ENCODE measurements at regions not wholly inside any gene's neighbourhood (a gene's known extent, or its start where the extent isn't known, plus 50 kb on each side); places are given as distances from the start of the nearest gene placed in this dataset.
A peak's percentile ranks its signal among the peaks of the same experiment; 100 is the strongest.

DNA sequence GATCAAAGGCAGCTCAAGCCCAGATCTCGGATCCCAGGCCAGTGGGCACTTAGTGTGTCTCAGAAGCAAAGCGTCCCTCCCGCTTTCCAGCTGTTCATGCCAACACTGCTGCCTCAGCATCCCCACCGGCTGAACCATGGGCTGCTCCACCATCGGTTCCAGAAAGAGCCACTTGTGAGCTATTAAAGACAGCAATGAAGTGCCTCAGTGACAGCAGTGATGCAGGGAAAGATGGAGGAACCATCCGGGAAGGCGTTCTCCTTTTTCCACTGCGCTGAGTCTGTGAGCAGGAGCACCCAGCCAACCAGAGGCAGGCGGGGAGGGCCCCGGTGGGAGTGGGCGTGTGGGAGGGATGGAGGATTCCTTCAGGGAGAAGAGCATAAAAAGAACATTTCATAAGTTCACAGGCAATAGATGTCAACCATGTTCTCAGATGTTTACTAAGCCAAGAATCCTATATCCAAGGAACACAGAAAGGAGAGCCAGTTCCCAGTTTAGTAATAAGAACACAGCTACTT, 96.2 kb upstream of the MKI67 start:
- no peak for DNase-seq

DNA sequence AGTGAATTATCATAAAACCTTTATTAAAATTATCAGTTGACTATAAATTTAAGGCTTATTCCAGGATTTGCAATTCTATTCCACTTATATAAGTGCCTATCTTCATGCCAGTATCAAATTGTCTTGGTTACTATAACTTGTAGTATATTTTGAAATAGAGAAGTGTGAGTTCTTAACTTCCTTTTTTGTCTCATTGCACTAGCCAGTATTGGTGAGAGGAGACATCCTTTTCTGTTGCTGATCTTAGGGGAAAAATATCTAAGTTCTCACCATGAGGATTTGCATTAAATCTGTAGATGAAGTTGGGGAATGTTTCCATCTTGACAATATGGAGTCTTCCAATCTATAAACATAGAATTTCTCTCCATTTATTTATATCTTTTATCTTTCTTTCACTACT, 104.2 kb upstream of the MKI67 start:
- no peak for DNase-seq

DNA sequence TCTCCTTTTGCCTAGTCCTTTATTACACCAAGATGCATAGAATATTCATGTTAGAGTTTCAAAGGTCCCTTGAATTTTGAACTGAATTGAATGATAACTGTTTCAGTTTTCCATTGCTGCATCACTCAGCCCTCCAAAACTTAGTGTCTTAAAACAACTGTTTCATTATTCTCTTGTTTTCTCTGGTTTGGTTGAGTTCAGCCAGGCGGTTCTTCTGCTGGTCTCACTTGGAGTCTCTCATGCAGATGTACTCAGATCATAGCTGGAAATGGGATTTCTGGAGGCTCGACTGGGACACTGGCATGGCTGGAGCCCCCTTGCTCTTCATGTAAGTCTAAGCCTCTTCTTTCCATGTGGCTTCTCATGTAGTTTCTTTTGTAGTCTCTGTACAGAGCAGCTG, 107.2 kb upstream of the MKI67 start:
- DNase-seq: no peak

DNA sequence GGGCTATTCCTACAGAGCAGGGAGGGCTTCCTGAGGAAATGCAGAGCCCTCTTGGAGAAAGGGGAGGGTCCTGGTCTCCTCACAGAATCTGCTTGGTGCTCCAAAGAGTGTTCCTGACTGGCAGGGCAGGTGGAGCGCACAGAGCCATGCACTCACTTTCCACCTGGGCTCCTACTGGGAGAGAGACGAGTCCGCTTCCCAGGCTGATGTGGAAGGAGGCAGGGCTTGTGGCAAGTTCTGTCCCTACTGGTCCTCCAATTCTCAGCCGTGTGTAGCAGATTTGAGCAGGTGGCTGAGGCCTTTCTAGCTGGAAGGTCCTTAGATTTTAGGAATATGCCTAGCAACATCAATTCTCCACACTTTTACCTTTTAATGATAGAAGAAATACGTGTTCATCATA, 111.5 kb upstream of the MKI67 start:
- DNase-seq: no peak

DNA sequence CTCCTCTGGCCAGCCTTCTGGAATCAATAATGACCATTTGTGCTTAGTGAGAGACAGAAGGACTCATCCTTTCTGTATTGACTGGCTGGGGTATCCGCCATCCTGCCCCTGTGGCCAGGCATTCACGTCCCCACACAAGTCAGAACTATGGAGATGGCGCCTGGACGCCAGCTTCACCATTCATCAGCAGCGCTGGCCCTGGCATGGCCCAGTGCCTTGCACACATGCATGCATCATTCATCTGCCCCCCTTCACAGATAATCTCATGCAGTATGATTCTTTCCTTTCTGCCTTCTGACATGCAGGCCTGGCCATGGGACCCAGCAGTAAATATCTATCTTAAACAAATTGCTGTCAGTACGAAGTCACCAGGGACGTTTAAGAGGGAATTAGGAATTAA, 114.8 kb upstream of the MKI67 start:
- no peak for DNase-seq

DNA sequence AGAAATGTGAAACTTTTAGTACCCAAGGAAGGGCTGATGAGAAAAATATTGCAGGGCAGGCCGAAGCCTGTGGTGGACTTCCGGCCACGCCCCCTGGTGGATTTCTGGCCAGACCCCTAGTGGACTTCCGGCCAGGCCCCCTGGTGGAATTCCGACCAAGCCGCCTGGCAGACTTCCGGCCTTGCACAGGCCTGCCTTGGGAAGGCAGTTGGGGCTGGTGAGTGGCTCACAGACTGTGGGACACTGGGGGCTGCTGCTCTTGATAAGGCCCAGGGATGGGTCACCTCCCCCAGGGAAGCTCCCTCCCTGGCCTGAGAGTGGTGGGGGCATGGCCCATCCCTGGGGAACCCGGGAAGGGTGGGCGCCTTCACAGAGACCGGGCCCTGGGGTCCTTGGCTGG, 116.4 kb upstream of the MKI67 start:
- no peak for DNase-seq

DNA sequence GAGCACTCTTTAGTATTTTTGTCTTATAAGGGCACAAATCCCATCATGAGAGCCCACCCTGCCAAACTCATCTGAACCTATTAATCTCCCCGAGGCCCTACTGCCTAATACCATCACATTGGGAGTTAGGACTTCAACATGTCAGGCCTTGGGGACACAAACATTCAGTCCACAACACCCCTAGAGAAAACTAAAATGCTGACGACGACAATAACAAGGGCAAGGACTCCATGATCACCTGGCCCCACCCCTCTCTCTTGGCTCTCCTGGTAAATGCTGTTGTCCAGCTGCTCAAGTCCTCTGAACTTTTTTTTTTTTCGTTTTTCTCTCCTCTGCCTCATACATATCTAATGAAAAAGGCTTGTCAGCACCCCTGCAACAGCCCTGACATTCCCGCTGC, 118.8 kb upstream of the MKI67 start:
- no peak for DNase-seq

DNA sequence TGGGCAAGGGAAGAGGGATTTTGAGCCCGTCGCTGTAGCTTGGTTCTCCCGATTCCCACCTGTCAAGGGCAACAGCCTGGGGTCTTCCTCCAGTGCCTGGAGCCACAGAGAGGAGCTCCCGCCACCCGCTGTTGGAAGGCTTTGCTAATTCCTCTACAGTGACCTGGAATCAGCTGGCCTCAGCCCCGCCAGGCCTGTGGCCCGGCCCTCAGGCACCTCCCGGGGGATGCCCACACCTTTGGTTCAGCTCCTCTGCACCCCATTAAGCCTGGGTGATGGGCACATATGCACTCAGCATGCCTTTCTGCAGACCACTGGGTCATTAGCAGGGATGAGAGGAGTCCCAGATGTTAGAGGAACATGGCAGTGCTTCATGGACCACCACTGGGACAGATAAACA, 121.4 kb upstream of the MKI67 start:
- DNase-seq: no peak

DNA sequence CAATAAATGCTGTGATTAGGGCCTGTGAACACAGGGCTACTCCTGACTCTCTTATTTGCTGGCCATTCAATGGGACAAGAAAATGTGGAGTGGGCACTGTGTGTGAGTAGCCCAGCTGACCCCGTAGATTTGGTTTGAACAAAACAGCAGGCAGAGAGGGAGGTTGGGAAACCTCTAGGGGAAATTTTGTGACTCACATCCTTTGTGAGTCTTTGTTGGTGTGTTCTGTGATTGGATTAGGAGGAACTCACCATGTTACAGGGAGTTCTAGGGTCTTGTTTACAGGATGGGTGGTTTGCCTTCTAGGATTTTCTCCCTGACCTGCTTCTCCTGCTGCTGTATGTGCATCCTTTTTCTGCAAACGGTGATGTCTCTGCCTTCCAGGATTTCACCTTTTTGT, 128.3 kb upstream of the MKI67 start:
- no peak for DNase-seq

DNA sequence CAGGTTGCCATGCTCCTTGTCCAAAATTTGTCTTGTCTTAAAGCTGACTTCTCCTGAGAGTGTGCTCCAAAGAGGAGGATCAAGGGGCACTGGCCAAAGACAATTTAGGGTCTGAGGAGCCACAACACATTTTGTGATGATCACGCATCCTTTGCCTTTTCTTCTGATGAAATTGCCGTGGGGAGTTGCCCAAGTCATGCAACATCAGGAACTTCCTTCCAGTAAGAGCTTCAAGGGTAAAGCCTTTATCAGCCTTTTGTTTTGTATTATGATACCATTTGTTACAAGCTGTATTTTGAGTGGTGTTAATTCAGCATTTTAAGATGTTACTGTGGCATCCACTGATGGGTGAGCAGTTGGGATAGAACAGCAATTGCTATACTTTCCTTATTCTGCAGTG, 131.2 kb upstream of the MKI67 start:
- DNase-seq: no peak

DNA sequence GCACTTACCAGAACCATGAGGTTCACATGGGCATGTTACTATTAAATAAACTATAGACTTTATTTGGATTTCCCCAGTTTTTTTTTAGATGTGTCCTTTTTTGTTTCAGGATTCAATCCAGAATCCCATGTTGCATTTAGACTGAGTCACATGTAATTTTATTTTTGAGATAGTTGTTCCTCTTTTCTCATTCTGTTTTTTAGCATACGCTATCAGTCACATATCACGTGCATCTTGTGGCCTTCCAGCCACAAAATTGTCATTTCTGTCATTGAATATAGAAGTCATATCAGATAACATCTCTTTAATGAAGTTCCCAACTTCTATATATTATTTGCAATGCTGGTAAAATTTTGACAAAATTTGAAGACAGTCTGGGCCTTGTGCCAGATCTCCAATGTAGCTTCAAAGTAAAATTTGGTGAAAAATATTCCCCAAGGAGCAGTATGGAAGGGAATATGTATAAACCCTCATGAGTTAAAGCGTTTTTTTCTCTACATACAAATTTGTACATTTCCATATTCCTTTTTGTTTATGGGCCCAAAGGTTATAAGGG, 132.3 kb upstream of the MKI67 start:
- no peak for DNase-seq

DNA sequence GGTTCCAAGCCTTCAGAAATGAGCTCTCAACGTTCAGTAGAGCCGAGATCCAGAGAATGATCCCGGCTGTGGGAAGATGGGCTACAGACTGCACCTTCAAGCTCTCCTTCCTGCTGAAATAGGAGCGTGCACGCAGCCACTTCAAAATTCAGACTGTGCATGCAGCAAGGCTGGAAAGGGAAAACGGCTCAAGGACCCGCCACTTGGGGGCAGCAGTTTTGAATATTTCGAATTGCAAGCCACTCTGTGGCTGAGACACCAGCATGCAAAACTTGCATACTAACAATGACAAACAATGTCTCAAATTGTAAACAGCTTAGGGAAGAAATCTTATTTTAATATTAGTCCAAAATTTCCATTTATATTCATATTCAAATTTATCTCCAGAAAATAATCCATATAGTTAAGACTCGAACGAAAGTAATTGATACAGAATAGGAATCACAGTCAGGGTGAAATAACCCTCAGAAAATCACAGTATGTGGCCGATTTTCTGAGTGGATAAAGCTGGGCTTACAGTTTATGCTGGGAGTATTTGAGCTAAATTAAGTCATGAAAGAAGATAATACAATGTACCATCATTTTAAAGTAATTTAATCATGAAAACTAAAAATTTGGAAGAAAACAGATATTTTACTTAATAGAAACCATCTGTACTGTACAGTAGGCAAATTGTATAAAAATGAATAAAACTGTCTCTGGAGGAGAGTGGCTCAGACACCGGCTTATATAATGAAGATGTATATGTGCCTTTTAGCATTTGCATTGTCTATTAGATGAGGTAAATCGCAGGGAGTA, 137.9 kb upstream of the MKI67 start:
- peak; percentile 31 for DNase-seq

DNA sequence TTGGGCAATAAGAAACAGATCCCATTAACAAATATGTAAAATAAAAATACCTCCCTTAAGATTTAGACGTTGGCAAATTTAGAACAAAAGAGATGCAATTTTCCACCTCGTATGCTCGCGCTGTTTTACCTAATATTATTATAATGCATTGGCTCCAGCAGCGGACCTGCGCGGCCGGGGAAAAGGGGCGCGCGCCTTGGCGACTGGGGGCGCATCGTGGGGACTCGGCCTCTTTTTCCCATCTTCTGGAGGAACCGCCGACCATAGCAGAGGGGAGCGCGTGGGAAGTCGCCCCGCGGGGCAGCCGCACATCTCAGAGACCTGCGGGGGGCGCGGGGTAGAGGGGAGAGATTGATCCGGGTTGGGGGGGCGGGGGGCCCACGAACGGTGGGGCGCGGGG, 139.4 kb upstream of the MKI67 start:
- DNase-seq: no peak

DNA sequence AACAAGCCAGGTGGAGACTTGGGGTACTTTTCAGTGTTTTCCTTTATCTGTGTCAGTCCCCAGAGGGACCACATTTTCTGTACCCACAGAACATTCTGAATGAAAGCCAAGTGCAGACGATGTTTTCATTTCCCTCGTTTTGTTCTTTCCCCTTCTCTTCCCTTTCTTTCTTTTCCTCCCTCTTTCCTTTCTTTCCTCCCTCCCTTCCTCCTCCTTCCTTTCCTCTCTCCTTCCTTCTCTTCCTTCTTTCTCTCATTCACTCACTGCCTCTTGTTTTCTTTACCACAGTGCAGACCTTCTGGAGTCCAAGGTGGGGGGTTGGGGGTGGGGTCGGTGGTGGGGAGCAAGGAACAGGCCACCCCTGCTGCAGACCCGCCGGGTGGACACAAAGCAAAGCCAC, 141.4 kb upstream of the MKI67 start:
- DNase-seq: no peak

DNA sequence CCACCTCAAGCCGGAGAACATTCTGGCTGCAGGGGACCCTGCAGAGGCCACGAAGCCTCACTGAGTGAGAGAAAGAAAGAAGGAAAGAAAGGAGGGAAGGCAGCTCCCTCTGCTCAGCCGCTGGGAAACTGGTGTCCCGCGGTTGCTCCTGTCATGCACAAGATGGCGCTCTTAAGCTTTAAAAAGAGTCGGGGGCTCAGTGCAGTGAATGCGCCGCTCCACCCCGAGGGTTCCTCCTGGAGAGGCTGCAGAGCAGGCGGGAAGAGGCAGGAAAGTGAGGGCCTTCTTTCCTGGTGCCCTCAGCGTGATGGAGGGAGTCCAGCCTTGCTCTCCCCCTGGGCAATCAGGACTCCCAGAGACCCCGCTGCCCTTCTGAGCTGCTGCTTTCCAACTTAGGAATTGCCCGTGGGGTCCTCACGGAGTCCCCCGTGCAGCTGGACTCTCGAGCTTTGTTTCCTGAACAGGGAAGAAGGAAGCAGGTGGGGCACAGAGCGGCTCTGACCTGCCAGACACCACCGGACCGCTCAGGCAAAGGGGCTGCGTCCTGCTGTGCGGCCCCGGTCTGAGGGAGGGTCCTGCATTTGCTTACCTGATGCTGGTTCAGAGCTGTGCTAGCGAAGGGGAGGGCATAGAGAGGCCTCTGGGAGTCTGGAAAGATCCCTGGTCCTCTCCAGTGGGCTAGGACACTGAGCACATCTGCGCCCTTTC, 141.9 kb upstream of the MKI67 start:
- peak; percentile 22 for DNase-seq

DNA sequence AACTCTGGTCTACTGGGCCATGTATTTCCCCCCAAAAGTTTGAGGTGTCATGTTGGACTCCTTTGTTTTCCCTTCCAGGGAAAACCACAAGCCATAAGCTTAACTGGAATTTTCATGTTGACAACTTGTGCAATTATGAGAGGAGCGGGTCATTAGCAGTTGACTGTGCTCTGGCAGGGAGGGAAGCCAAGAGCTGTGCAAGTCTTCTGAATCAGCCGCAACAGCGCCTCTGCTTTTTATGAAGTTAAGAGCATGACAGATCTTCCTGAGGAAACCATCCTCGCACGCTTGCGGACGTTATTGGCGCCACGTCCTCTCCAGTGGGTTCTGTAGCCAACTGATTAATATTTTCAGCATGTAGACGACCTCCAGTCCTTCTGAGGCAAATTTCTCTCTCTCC, 148.7 kb upstream of the MKI67 start:
- no peak for DNase-seq

DNA sequence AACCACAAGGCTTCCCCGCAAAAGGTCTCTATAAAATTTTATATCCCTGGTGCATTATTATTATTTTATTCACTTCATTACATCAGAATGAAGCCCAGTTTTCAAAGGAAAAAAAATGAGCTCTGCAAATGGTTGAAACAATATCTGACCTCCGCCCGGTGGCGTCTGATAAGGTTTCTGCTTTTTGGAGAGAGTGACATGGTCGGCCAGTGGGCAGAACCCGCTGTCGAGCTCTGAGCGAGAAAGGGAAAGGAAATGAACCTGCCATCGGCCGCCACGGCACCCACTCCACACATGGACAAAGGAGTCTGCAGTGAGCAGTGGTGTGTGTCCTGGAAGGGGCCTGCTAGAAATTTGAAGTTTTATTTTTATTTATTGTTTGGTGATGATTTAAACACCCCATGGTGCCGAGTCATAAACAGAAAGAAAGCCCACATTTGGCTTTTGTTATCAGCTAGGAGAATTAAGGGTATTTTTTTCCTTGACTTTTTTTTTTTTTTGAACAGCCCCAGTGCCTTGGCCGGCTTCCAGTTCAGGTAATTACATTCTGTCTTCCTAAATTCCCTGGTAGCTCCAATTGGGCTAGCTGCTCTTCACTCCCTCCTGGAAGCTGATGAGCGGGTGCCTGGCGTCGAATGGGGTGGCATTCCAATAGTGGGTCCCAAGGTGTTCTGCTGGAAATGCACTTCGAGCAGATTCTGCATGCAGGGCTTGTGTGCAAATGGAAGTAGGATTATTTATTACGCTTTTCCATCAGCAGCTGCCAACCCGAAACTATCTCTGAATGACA, 149.4 kb upstream of the MKI67 start:
- no peak for DNase-seq

DNA sequence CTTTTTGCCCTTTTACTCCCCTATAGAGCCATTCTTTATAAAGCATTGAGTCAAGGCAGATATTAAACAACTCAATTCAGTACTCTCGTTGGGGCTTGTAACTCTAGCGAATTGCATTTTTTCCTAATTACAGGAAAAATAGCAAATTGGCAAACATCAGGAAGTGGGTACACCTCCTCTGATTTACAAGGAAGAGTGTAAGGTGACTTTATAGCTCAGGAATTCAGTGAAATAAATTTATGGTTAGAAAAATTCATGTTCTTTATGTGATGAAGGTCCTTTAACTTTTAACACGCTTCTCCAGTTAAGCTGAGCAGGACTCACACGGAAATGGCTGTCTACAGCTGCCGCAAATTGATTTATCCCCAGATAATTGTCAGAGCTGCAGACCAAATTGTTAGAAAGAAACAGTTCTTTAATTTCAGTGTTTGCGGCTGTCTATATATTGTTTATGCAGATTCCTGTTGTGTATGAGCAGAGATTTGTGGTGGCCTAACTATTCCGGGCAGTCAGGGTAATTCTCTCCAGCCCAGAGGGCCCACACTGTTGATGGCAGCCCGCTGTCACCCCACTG, 151.1 kb upstream of the MKI67 start:
- no peak for DNase-seq

DNA sequence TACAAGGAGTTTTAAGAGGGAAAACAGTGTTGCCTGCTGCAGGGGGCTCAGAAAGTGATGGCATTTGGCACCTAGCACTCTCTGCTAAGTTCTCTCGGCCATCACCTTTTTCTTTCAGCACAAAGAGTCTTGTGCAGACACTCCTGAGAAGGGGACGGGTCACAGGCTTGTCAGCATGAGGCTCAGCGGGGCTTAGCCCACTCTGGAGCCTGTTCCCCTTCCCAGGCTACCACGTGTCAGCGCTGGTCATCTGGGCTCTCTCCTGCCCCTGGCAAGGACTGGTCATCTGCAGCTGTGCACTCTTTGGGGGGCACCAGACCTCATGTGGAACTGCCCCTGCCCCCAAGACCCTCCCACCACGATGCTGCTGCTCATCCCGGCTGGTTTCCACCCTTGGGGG, 152.1 kb upstream of the MKI67 start:
- no peak for DNase-seq

DNA sequence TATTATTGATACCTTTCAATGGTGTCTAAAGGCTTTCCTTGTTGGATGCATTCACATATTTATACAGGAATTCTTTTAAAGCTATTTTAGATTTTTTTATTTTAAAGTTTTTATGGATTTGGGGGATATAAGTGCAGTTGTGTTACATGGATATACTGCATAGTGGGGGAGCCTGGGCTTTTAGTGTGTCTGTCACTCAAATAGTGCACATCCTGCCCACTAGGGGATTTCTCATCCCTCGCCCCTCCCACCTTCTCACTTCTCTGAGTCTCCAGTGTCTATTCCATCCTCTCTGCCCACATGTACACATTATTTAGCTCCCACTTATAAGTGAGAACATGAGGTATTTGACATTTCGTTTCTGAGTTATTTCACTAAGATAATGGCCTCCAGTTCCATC, 154.0 kb upstream of the MKI67 start:
- no peak for DNase-seq

DNA sequence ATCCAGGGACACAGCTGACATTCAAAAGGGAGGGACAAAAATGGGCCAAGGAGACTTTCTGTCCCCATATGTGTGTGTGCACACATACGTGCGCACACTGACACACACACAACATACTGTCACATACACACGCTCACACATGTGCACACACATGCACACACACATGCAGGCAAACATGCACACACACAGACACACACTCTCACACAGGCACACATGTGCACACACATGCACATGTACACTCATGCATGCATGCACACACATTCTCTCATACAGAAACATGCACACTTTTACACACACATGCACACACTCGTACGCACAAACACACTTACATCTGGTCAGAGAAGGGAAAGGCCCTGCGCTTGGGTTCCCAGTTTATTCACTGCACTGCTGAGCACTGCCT, 155.1 kb upstream of the MKI67 start:
- no peak for DNase-seq

DNA sequence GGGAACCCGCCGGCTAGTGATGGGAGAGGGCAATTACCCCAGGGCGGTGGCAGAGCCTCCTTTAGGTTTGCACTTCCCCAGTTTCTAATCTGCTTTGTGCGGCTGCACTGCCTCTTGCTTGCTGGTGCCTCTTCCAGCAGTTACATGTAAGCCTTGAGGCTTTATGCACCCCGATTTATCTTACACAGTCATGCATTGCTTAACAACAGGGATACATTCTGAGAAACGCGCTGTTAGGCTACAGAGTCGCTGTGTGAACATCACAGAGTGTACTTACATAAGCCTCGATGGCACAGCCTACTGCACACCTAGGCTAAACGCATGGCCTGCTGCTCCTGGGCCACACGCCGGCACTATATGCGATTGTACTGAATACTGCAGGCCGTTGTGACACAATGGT, 155.6 kb upstream of the MKI67 start:
- no peak for DNase-seq

DNA sequence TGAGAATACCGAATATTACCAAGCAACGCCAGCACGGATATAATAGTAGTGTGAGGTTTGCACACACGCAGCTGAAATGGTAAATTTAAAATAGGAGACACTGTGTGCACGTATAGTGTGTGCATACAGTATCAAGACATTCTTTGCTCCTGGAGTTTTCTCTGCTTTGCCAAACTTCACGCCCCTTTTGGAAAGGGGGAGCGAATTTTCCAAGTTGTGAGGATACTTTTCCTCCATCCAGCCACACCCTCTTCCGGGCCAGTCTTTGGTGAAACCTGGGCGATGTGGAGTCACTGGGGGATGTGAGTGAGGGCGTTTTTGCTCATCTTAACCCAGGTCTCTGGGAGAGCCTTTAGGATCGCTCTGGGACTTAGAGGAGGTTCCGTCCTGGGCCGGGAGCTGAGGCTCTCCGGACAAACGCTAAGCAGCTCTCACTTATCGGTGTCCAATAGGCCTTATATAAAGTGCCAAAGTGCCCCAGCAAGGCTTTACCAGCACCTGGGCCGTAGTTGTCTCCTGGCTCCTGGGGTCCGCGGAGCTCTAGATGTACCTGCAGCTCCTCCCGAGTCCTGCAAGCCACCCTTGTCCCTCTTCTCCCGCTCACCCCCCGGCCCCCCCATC, 160.0 kb upstream of the MKI67 start:
- DNase-seq: no peak

All from NCI-H2029 (cell line).